Activated naive CD4-positive, alpha-beta T cell treated with anti-CD3 and anti-CD28 coated beads, Interleukin-2, amount 10 ng/mL, durations not matched to agents 7 days and 5 days (primary cell): ENCODE measurements at regions not wholly inside any gene's neighbourhood (a gene's known extent, or its start where the extent isn't known, plus 50 kb on each side); places are given as distances from the start of the nearest gene placed in this dataset.

Experiments used
- CTCF ChIA-PET: fragments of 350-600 bp; sonication (Branson Sonifier 250); formaldehyde crosslinking; loops from one replicate; lab custom pipeline; 2021; ENCODE audit warnings: antibody characterized with exemption; lab: Charles Lee
- DNase-seq: peaks from one replicate; pipeline ENCODE4 v3.0.0-alpha.2; 2020
- H3K27ac Mint-ChIP-seq: one replicate; pipeline ENCODE4 v1.8.0; 2021; ENCODE audit warnings: mild to moderate bottlenecking, moderate library complexity, mixed read lengths
- H3K27me3 Mint-ChIP-seq: one replicate; pipeline ENCODE4 v1.8.0; 2021; ENCODE audit warnings: mild to moderate bottlenecking, mixed read lengths
- H3K36me3 Mint-ChIP-seq: one replicate; pipeline ENCODE4 v1.8.0; 2021; ENCODE audit warnings: mixed read lengths
- H3K4me1 Mint-ChIP-seq: one replicate; pipeline ENCODE4 v1.8.0; 2021; ENCODE audit warnings: mixed read lengths
- H3K4me3 Mint-ChIP-seq: one replicate; pipeline ENCODE4 v1.8.0; 2021; ENCODE audit warnings: mild to moderate bottlenecking, moderate library complexity, mixed read lengths
- H3K9me3 Mint-ChIP-seq: one replicate; pipeline ENCODE4 v1.8.0; 2021; ENCODE audit warnings: mixed read lengths

GRCh38 chr12:24133384-24133783 is 183.9 kb upstream of the SOX5 start:
- H3K9me3 Mint-ChIP-seq, result peaks cover 2% of the 10 kb centered on the region
- DNase-seq, result no peak
- no peak overlapping the region for H3K4me3 Mint-ChIP-seq
- H3K27ac Mint-ChIP-seq, result no peak overlapping the region
- CTCF ChIA-PET, result no interaction called here
- no peaks in the 10 kb centered on the region for H3K27me3 Mint-ChIP-seq
- no peaks in the 10 kb centered on the region for H3K36me3 Mint-ChIP-seq
- H3K4me1 Mint-ChIP-seq, result no peaks in the 10 kb centered on the region

- DNase-seq, result no peak
- CTCF ChIA-PET, result no interaction called here
- Mint-ChIP-seq H3K27ac (no peak overlapping the region), H3K36me3 (no peaks in the 10 kb centered on the region), H3K9me3 (peaks cover 2% of the 10 kb centered on the region), H3K27me3 (no peaks in the 10 kb centered on the region), H3K4me1 (no peaks in the 10 kb centered on the region), H3K4me3 (no peak overlapping the region)
Observed at GRCh38 chr12:24127919-24128721, 178.7 kb upstream of the SOX5 start.

- Mint-ChIP-seq H3K27ac (no peak overlapping the region), H3K36me3 (no peaks in the 10 kb centered on the region), H3K9me3 (peaks cover 2% of the 10 kb centered on the region), H3K4me3 (no peak overlapping the region), H3K27me3 (no peaks in the 10 kb centered on the region), H3K4me1 (no peaks in the 10 kb centered on the region)
- no peak for DNase-seq
- CTCF ChIA-PET, result no interaction called here
Observed at GRCh38 chr12:24125280-24125679, 175.8 kb upstream of the SOX5 start.

GRCh38 chr12:24121911-24122310 is 172.4 kb upstream of the SOX5 start:
- Mint-ChIP-seq H3K27ac (no peak overlapping the region), H3K36me3 (no peaks in the 10 kb centered on the region), H3K4me1 (no peaks in the 10 kb centered on the region), H3K27me3 (no peaks in the 10 kb centered on the region), H3K9me3 (peaks cover 2% of the 10 kb centered on the region), H3K4me3 (no peak overlapping the region)
- CTCF ChIA-PET, result no interaction called here
- no peak for DNase-seq

GRCh38 chr12:24118668-24119067 is 169.2 kb upstream of the SOX5 start:
- Mint-ChIP-seq H3K27me3 (no peaks in the 10 kb centered on the region), H3K36me3 (no peaks in the 10 kb centered on the region)
- CTCF ChIA-PET, result no interaction called here

GRCh38 chr12:24116548-24116947 is 167.1 kb upstream of the SOX5 start:
- no peak for DNase-seq
- Mint-ChIP-seq H3K36me3 (no peaks in the 10 kb centered on the region), H3K27ac (no peak overlapping the region), H3K9me3 (peaks cover 1% of the 10 kb centered on the region), H3K4me1 (no peaks in the 10 kb centered on the region), H3K27me3 (no peaks in the 10 kb centered on the region), H3K4me3 (no peak overlapping the region)
- CTCF ChIA-PET, result no interaction called here

More at GRCh38 chr12:24118668-24119067, 169.2 kb upstream of the SOX5 start:
- Mint-ChIP-seq H3K27ac (no peak overlapping the region), H3K4me1 (no peaks in the 10 kb centered on the region), H3K9me3 (no peaks in the 10 kb centered on the region), H3K4me3 (no peak overlapping the region)
- DNase-seq, result no peak

- no peaks in the 10 kb centered on the region for H3K27me3 Mint-ChIP-seq
- no peak overlapping the region for H3K4me3 Mint-ChIP-seq
- H3K4me1 Mint-ChIP-seq, result no peaks in the 10 kb centered on the region
- CTCF ChIA-PET, result no interaction called here
- H3K36me3 Mint-ChIP-seq, result no peaks in the 10 kb centered on the region
- DNase-seq, result no peak
- peaks cover 1% of the 10 kb centered on the region for H3K9me3 Mint-ChIP-seq
- H3K27ac Mint-ChIP-seq, result no peak overlapping the region
Observed at GRCh38 chr12:24113701-24114100, 164.2 kb upstream of the SOX5 start.

GRCh38 chr12:24111616-24112015 is 162.1 kb upstream of the SOX5 start:
- Mint-ChIP-seq H3K27ac (no peak overlapping the region), H3K4me3 (no peak overlapping the region), H3K4me1 (no peaks in the 10 kb centered on the region), H3K36me3 (no peaks in the 10 kb centered on the region), H3K9me3 (peaks cover 1% of the 10 kb centered on the region), H3K27me3 (no peaks in the 10 kb centered on the region)
- no peak for DNase-seq
- CTCF ChIA-PET, result no interaction called here

GRCh38 chr12:24111086-24111485 is 161.6 kb upstream of the SOX5 start:
- peaks cover 1% of the 10 kb centered on the region for H3K9me3 Mint-ChIP-seq
- H3K36me3 Mint-ChIP-seq, result no peaks in the 10 kb centered on the region
- no peak for DNase-seq
- H3K27me3 Mint-ChIP-seq, result no peaks in the 10 kb centered on the region
- no peaks in the 10 kb centered on the region for H3K4me1 Mint-ChIP-seq
- no peak overlapping the region for H3K4me3 Mint-ChIP-seq
- H3K27ac Mint-ChIP-seq, result no peak overlapping the region
- CTCF ChIA-PET, result no interaction called here

- Mint-ChIP-seq H3K4me3 (no peak overlapping the region), H3K36me3 (no peaks in the 10 kb centered on the region), H3K27ac (no peak overlapping the region), H3K27me3 (no peaks in the 10 kb centered on the region), H3K4me1 (no peaks in the 10 kb centered on the region), H3K9me3 (peaks cover 1% of the 10 kb centered on the region)
- no peak for DNase-seq
- CTCF ChIA-PET, result interaction anchor here (1.5 kb wide), 1 partner anchor 669 kb away, joined by 4 read pairs; no protein-coding TSS in a partner anchor
Observed at GRCh38 chr12:24109381-24110039, 160.0 kb upstream of the SOX5 start.

GRCh38 chr12:24102676-24103075 is 153.2 kb upstream of the SOX5 start:
- no peaks in the 10 kb centered on the region for H3K4me1 Mint-ChIP-seq
- DNase-seq, result no peak
- no peak overlapping the region for H3K4me3 Mint-ChIP-seq
- H3K27me3 Mint-ChIP-seq, result no peaks in the 10 kb centered on the region
- H3K9me3 Mint-ChIP-seq, result no peaks in the 10 kb centered on the region
- no peaks in the 10 kb centered on the region for H3K36me3 Mint-ChIP-seq
- CTCF ChIA-PET, result no interaction called here
- H3K27ac Mint-ChIP-seq, result no peak overlapping the region

- Mint-ChIP-seq H3K27me3 (no peaks in the 10 kb centered on the region), H3K4me1 (no peaks in the 10 kb centered on the region), H3K9me3 (peaks cover 2% of the 10 kb centered on the region), H3K4me3 (no peak overlapping the region), H3K36me3 (no peaks in the 10 kb centered on the region), H3K27ac (no peak overlapping the region)
- CTCF ChIA-PET, result no interaction called here
- DNase-seq, result no peak
Observed at GRCh38 chr12:24099576-24099975, 150.1 kb upstream of the SOX5 start.

- Mint-ChIP-seq H3K36me3 (no peaks in the 10 kb centered on the region), H3K27me3 (no peaks in the 10 kb centered on the region), H3K4me1 (no peaks in the 10 kb centered on the region), H3K27ac (no peak overlapping the region), H3K4me3 (no peak overlapping the region), H3K9me3 (peaks cover 2% of the 10 kb centered on the region)
- CTCF ChIA-PET, result no interaction called here
- DNase-seq, result no peak
Observed at GRCh38 chr12:24095245-24095644, 145.8 kb upstream of the SOX5 start.

- Mint-ChIP-seq H3K27ac (no peak overlapping the region), H3K36me3 (no peaks in the 10 kb centered on the region), H3K4me1 (no peaks in the 10 kb centered on the region), H3K9me3 (no peaks in the 10 kb centered on the region), H3K4me3 (no peak overlapping the region), H3K27me3 (no peaks in the 10 kb centered on the region)
- no peak for DNase-seq
- CTCF ChIA-PET, result no interaction called here
Observed at GRCh38 chr12:24089510-24089890, 140.0 kb upstream of the SOX5 start.
